Common myeloid progenitor, CD34-positive (primary cell): ENCODE measurements at regions not wholly inside any gene's neighbourhood (a gene's known extent, or its start where the extent isn't known, plus 50 kb on each side); places are given as distances from the start of the nearest gene placed in this dataset.

Source experiments
- CTCF ChIA-PET: fragments of 350-600 bp; sonication (Branson Sonifier 250); formaldehyde crosslinking; loops from one replicate; lab custom pipeline; 2021; ENCODE audit warnings: antibody characterized with exemption; lab: Charles Lee
- POLR2A ChIA-PET: fragments of 350-600 bp; sonication (Branson Sonifier 250); formaldehyde crosslinking; loops from one replicate; lab custom pipeline; 2021; ENCODE audit warnings: antibody characterized with exemption; lab: Charles Lee
- DNase-seq, 3 donors: peaks; one replicate each; pipeline versions ENCODE4 v3.0.0 to v3.0.0-alpha.2; 2013
- H3K27ac ChIP-seq, 2 experiments: 1 replicate in 1 of 2; 2 replicates in 1 of 2; pipeline ENCODE4 v1.7.0; 2013; ENCODE audit warnings: inconsistent platforms in 2 of 2, low read length in 2 of 2, mild to moderate bottlenecking in 2 of 2, low read depth in 1 of 2, moderate library complexity in 1 of 2; ENCODE audit not compliant: severe bottlenecking in 2 of 2, insufficient read depth in 1 of 2, poor library complexity in 1 of 2
- H3K27me3 ChIP-seq, 5 experiments: replicated peaks in 2 of 5; 1 replicate in 3 of 5; 2 replicates in 2 of 5; pipeline versions ENCODE4 v1.6.1 to v1.7.0; 2013; ENCODE audit warnings: low read length in 4 of 5, mild to moderate bottlenecking in 2 of 5, moderate library complexity in 2 of 5, inconsistent platforms in 1 of 5; ENCODE audit not compliant: insufficient read depth in 5 of 5, control insufficient read depth in 4 of 5
- H3K36me3 ChIP-seq, 4 experiments: 1 replicate in 2 of 4; 2 replicates in 2 of 4; pipeline versions ENCODE4 v1.6.1 to v1.7.0; 2013; ENCODE audit warnings: low read length in 3 of 4, control low read depth in 1 of 4, mild to moderate bottlenecking in 1 of 4; ENCODE audit not compliant: control insufficient read depth in 4 of 4, insufficient read depth in 4 of 4
- H3K4me1 ChIP-seq, 4 experiments: 1 replicate in 3 of 4; 2 replicates in 1 of 4; pipeline versions ENCODE4 v1.6.1 to v1.7.1; 2013; ENCODE audit warnings: low read length in 3 of 4, mild to moderate bottlenecking in 3 of 4, control low read depth in 1 of 4, inconsistent platforms in 1 of 4, moderate library complexity in 1 of 4; ENCODE audit not compliant: control insufficient read depth in 4 of 4, insufficient read depth in 4 of 4; ENCODE audit errors: control extremely low read depth in 1 of 4
- H3K4me3 ChIP-seq, 7 experiments: 1 replicate in 4 of 7; 2 replicates in 3 of 7; pipeline versions ENCODE4 v1.5.1 to v1.7.0; 2013; ENCODE audit warnings: mild to moderate bottlenecking in 7 of 7, low read length in 6 of 7, moderate library complexity in 6 of 7, inconsistent platforms in 2 of 7, low read depth in 2 of 7, control low read depth in 1 of 7; ENCODE audit not compliant: insufficient read depth in 4 of 7, control insufficient read depth in 1 of 7; ENCODE audit errors: extremely low read depth in 1 of 7
- H3K9me3 ChIP-seq, 5 experiments: 1 replicate in 4 of 5; 2 replicates in 1 of 5; pipeline versions ENCODE4 v1.6.1 to v1.7.1; 2013; ENCODE audit warnings: low read length in 4 of 5, mild to moderate bottlenecking in 2 of 5, inconsistent platforms in 1 of 5, low read depth in 1 of 5, moderate library complexity in 1 of 5; ENCODE audit not compliant: control insufficient read depth in 4 of 5, insufficient read depth in 2 of 5; ENCODE audit errors: control extremely low read depth in 1 of 5
- WGBS: methylation state at CpG from one replicate; pipeline ENCODE4 v1.1.5; 2013; ENCODE audit not compliant: insufficient coverage; 5-methylcytosine and 5-hydroxymethylcytosine counted together

- Histone ChIP-seq H3K9me3 (no peaks in the 10 kb centered on the region), H3K27ac (no peak overlapping the region), H3K4me3 (no peak overlapping the region), H3K27me3 (no peaks in the 10 kb centered on the region), H3K4me1 (no peaks in the 10 kb centered on the region), H3K36me3 (no peaks in the 10 kb centered on the region)
- ChIA-PET POLR2A (no interaction called here), CTCF (no interaction called here)
- no peak for DNase-seq
- 89% methylated on average over 3 of the region's 4 CpGs for WGBS
These were observed 116.6 kb downstream of the SH2D1A start for GRCh38 chrX:124462931-124463330.

- Histone ChIP-seq H3K27me3 (no peaks in the 10 kb centered on the region), H3K27ac (no peak overlapping the region), H3K4me3 (no peak overlapping the region), H3K36me3 (no peaks in the 10 kb centered on the region), H3K9me3 (no peaks in the 10 kb centered on the region), H3K4me1 (no peaks in the 10 kb centered on the region)
- CTCF ChIA-PET, result no interaction called here
- WGBS, result 96% methylated on average over 3 of the region's 4 CpGs
- no peak for DNase-seq
- POLR2A ChIA-PET, result no interaction called here
These were observed 120.8 kb downstream of the SH2D1A start for GRCh38 chrX:124467202-124467601.

GRCh38 chrX:124475358-124475757, 129.0 kb downstream of the SH2D1A start:
- Histone ChIP-seq H3K27ac (no peak overlapping the region), H3K4me3 (no peak overlapping the region), H3K27me3 (peaks cover 0 to 3% (median 0%) of the 10 kb centered on the region in 5 experiments), H3K36me3 (no peaks in the 10 kb centered on the region), H3K4me1 (no peaks in the 10 kb centered on the region), H3K9me3 (no peaks in the 10 kb centered on the region)
- WGBS, result 45% methylated on average over 2 of the region's 2 CpGs
- ChIA-PET CTCF (no interaction called here), POLR2A (no interaction called here)
- DNase-seq, result no peak

- DNase-seq, result no peak
- Histone ChIP-seq H3K27ac (no peak overlapping the region), H3K4me3 (no peak overlapping the region), H3K36me3 (no peaks in the 10 kb centered on the region), H3K4me1 (no peaks in the 10 kb centered on the region), H3K9me3 (no peaks in the 10 kb centered on the region), H3K27me3 (peaks cover 0 to 3% (median 0%) of the 10 kb centered on the region in 5 experiments)
- CTCF ChIA-PET, result no interaction called here
- POLR2A ChIA-PET, result no interaction called here
- 86% methylated on average over 1 of the region's 2 CpGs for WGBS
These were observed 130.2 kb downstream of the SH2D1A start for GRCh38 chrX:124476562-124476961.

GRCh38 chrX:124478046-124478445, 131.7 kb downstream of the SH2D1A start:
- no peaks in the 10 kb centered on the region for H3K36me3 ChIP-seq
- no peak overlapping the region for H3K27ac ChIP-seq
- WGBS, result 80% methylated on average over 3 of the region's 5 CpGs
- no peak for DNase-seq
- no peaks in the 10 kb centered on the region for H3K9me3 ChIP-seq
- no peak overlapping the region for H3K4me3 ChIP-seq
- ChIA-PET CTCF (no interaction called here), POLR2A (no interaction called here)
- no peaks in the 10 kb centered on the region for H3K4me1 ChIP-seq
- H3K27me3 ChIP-seq, result peaks cover 0 to 3% (median 0%) of the 10 kb centered on the region in 5 experiments

- H3K4me3 ChIP-seq, result no peak overlapping the region
- no peaks in the 10 kb centered on the region for H3K36me3 ChIP-seq
- peaks cover 0 to 2% (median 0%) of the 10 kb centered on the region in 5 experiments for H3K27me3 ChIP-seq
- H3K4me1 ChIP-seq, result no peaks in the 10 kb centered on the region
- no peak overlapping the region for H3K27ac ChIP-seq
- no peaks in the 10 kb centered on the region for H3K9me3 ChIP-seq
- 86% methylated on average over 2 of the region's 4 CpGs for WGBS
- ChIA-PET CTCF (no interaction called here), POLR2A (interaction anchor here (0.6 kb wide), 1 partner anchor 510 kb away, joined by 5 read pairs; no protein-coding TSS in a partner anchor)
- no peak for DNase-seq
These were observed 142.2 kb downstream of the SH2D1A start for GRCh38 chrX:124488412-124489161.

GRCh38 chrX:124493984-124494383, 147.6 kb downstream of the SH2D1A start:
- POLR2A ChIA-PET, result no interaction called here
- Histone ChIP-seq H3K9me3 (peaks cover 0 to 2% (median 0%) of the 10 kb centered on the region in 5 experiments), H3K27ac (no peak overlapping the region), H3K27me3 (peaks cover 0 to 2% (median 0%) of the 10 kb centered on the region in 5 experiments), H3K4me1 (no peaks in the 10 kb centered on the region), H3K36me3 (no peaks in the 10 kb centered on the region), H3K4me3 (no peak overlapping the region)
- CTCF ChIA-PET, result no interaction called here
- DNase-seq, result no peak
